ENCODE measurements at regions not wholly inside any gene's neighbourhood (a gene's known extent, or its start where the extent isn't known, plus 50 kb on each side); places are given as distances from the start of the nearest gene placed in this dataset.
"Not testable (repeated sequence)": the region's sequence is repeated elsewhere in the genome, so short reads cannot be mapped to it uniquely, and the experiment has no call there.

- no peak for DNase-seq
Measured at GRCh38 chrX:19243431-19243830, 100.3 kb upstream of the PDHA1 start.

- not testable (repeated sequence) for DNase-seq
Measured at GRCh38 chrX:19244921-19245320, 98.8 kb upstream of the PDHA1 start.

GRCh38 chrX:19245711-19246269 lies 97.9 kb upstream of the PDHA1 start:
- DNase-seq = no peak

- DNase-seq = no peak
Measured at GRCh38 chrX:19256986-19257385, 86.7 kb upstream of the PDHA1 start.

GRCh38 chrX:19261026-19261425 lies 82.7 kb upstream of the PDHA1 start:
- not testable (repeated sequence) for DNase-seq

GRCh38 chrX:19270727-19271126 lies 73.0 kb upstream of the PDHA1 start:
- no peak for DNase-seq

- no peak for DNase-seq
Measured at GRCh38 chrX:19272452-19272851, 71.3 kb upstream of the PDHA1 start.

GRCh38 chrX:19280636-19281035 lies 63.1 kb upstream of the PDHA1 start:
- DNase-seq = no peak

GRCh38 chrX:19281256-19281655 lies 62.5 kb upstream of the PDHA1 start:
- DNase-seq = no peak

- DNase-seq = no peak
Measured at GRCh38 chrX:19283597-19284339, 60.0 kb upstream of the PDHA1 start.

GRCh38 chrX:19285857-19286256 lies 57.9 kb upstream of the PDHA1 start:
- DNase-seq = no peak

GRCh38 chrX:19291086-19291485 lies 52.6 kb upstream of the PDHA1 start:
- DNase-seq = no peak

GRCh38 chrX:19293606-19294325 lies 50.0 kb upstream of the PDHA1 start:
- DNase-seq = no peak
